Stimulated activated CD4-positive, alpha-beta T cell treated with anti-CD3 and anti-CD28 coated beads, Interleukin-1b, Interleukin-23, amount 100 ng/mL, for 24 hours (primary cell): ENCODE measurements at regions not wholly inside any gene's neighbourhood (a gene's known extent, or its start where the extent isn't known, plus 50 kb on each side); places are given as distances from the start of the nearest gene placed in this dataset.

Experiments used
- DNase-seq, 4 experiments: peaks; one replicate each; pipeline ENCODE4 v3.0.0-alpha.2; 2020; ENCODE audit warnings: low read depth in 4 of 4, low spot score in 1 of 4

GRCh38 chr3:159441279-159441678 is 547.4 kb upstream of the IL12A start:
- no peak for DNase-seq

GRCh38 chr3:159443266-159443665 is 545.4 kb upstream of the IL12A start:
- no peak for DNase-seq

DNA sequence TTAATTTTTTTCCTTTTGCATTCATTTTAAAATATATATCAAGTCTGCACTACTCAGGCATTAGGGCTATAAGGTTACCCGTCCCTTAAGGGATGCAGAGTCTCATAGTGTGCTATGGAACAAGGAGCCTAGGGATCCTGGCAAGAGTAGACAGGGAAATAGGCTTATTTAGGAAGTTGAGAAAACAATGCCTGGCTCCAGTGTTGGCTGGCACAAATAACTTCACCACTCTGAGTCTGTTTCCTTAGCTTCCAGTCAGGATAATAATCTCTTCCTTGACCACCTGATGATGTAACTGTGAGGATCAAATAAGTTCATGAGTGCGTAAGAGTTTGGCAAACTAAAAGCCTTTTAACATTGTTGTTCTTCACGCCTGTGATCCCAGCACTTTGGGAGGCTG is 540.8 kb upstream of the IL12A start:
- DNase-seq = no peak

DNA sequence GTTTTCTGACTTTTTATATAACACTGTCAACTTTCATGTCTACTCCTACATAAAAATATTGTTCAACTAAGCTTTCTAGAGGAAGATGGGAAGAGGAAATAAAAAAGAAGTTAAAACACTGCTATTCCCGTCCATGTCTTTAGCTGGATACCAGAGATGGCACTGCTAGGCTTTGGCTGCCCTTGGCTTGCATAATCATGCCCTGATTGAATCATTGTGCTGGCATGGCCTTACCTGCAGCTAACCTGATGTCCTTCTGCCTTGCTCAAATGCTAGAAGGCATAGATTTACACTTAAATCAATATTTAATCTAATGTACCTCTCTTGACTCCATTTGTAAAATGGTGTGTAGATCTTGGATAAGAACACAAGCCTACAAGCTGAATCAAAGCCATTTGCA is 539.7 kb upstream of the IL12A start:
- no peak for DNase-seq

- no peak for DNase-seq
Observed at GRCh38 chr3:159451067-159451466, 537.6 kb upstream of the IL12A start.

DNA sequence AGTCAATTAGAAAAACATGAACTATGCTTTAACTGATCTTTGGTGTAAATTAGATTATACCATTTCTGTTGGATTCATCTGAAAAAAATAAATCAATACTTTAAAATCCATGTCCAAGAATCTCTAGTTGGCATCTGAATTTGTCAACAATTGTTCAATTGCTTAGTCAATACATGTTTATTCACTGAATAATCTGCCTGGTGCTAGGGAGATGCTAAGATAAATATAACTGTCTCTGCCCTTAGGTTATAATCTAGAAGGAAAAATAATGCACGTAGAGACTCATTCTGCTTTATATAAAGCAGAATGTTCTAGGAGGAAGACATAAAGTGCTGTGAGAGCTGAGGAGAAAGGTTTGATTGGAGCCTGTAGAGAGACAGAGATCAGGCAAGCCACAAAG is 537.2 kb upstream of the IL12A start:
- DNase-seq = no peak

GRCh38 chr3:159453036-159453435 is 535.6 kb upstream of the IL12A start:
- DNase-seq = no peak

- DNase-seq = no peak
Observed at GRCh38 chr3:159453945-159454344, 534.7 kb upstream of the IL12A start.

DNA sequence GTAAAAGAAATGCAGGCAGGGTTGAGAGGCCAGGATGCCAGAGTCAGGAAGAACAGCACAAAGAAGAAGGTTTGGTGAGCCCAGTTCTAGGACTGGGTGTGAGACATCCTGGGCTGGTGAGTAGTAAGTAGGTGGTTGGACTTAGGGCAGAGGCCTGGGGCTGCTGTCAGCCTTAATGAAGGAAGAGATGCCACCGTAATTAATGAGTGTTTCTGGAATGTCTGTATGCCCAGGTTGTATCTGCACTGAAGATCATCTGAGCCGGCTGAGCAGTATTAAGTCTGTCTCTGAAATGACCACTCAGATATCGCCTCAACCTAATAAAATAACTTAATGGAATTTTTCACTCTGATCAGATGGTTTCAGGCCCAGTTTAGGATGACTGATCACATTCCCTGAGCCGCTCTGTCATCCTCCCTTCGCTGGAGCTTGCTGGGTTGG is 532.9 kb upstream of the IL12A start:
- no peak for DNase-seq

GRCh38 chr3:159458010-159458409 is 530.6 kb upstream of the IL12A start:
- no peak for DNase-seq

GRCh38 chr3:159458982-159459381 is 529.7 kb upstream of the IL12A start:
- DNase-seq = no peak

DNA sequence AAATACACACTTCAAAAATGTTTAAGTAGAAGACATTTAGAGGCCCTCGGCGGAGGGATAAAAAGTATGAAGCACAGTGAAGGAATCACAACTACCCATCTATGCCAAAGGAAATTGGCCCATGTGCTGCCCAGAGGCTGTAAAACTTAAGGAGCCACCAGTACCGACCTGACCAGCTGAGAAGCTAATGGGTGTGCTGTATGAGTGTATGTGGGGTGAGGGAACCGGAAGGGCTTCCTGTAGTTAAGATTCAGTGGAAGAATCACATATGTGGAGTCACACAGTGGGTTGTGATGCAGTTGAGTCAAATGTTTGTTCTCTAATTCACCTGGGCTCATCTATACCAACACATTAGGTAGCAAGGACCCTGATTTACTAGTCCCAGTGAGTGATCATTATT is 516.0 kb upstream of the IL12A start:
- no peak for DNase-seq

GRCh38 chr3:159473206-159473605 is 515.4 kb upstream of the IL12A start:
- no peak for DNase-seq

DNA sequence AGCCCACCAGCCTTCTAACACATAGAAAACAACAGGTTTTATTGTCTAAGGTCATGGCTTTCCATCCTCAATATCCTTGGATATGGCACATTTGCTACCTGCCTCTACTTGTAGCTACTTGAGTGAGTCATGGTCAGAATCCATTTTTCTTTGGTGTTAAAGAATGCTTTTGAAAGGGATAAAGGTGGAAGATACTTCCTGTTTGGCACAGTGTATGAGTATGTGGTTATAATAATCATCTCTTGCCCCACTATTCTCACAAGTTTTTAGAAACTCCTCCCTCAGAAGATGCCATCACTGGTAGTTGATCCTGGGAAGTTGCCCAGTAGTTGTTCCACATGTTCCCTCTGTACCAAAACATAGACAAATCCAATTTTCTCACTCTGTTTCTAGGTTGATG is 508.6 kb upstream of the IL12A start:
- no peak for DNase-seq

DNA sequence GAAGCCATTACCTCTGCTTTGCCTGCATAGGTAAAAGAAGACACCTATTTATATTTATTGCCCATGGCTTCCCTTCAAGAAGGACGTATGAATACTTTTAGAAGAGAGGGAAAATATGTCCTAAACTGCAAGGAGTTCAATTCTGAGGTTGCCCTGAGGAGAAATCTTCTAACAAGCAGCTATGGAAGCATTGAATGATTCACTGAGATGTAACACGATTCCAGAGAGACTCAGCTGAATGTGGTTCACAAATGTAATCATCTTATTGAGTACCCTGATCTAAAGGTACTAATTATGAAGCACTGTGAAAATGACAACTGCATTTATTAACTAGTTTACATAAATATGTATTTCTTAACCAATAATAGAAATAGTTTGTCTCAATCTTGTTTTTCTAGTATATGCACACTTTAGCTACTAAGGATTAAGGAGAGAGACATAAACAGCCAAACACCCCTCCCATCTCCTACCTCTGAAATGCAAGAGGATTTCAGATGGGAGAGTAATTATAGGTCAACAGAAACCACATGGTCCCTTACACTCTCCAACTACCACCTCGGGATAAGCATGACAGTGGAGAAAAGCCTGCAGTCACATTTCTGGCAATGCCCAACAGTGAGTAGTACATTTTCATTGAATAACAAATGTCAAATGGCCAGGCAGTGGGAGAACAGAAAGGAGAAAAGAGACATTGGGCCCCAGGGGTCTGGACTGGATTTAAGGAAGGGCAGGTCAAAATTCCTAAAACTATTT is 506.2 kb upstream of the IL12A start:
- DNase-seq = no peak

GRCh38 chr3:159482994-159483367 is 505.7 kb upstream of the IL12A start:
- no peak for DNase-seq

GRCh38 chr3:159486580-159486979 is 502.1 kb upstream of the IL12A start:
- DNase-seq = no peak

DNA sequence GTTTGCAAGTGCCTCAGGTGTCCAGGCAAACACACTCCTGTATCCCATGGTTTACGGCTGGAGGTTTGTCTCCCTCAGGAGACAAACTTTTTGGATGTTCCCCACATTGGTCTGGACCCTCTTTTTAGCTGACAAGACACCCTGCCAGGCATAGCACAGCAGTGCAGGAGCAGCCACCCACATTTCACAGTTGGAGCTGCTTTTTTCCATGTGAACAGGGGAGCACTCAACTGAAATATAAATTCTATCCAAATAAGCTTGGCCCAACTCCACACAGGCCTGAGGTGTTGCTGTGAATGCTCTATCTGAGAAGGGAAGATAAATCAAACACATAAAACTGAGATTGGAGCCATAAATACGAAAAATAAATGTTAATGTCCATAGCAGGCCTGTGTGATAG is 501.3 kb upstream of the IL12A start:
- DNase-seq = no peak

DNA sequence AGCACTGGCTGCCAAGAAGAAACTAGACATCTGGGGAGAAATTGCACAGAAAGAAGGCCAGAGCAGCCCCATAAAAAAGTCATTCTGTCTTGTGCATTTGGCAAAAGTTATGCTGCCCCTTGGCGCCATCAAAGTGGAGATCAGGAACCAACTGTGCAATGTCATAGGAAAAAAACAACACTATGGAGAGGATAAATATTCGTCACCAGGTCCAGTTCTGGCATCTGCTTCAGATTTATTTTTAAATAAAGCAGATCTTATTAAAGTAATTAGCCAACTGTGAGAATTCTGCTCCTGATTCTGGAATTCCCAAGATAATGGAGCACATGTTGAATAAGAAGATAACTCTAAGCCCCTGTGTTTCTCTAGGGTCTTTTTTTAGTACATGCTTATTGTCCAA is 500.0 kb upstream of the IL12A start:
- DNase-seq = no peak

- DNase-seq = no peak
Observed at GRCh38 chr3:159497361-159497760, 491.3 kb upstream of the IL12A start.

GRCh38 chr3:159499031-159499793 is 489.4 kb upstream of the IL12A start:
- no peak for DNase-seq

DNA sequence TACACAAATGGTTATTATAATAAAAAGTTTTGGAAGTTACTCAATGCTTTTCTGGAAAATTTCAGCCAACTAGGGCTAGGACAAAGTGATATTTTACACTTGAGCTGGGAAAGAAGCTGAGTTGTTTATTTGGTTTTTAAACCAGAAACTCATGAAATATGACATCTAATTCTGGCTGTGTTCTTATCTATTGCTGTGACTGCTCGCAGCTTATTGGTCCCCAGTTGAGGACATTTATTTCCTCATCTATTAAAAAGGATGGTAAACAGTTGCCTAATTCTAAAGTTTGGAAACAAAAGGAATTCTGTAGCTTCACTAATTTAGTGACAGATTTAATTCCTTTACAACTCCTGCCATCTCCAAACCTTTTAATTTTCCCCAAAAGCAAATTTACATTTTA is 487.6 kb upstream of the IL12A start:
- DNase-seq = no peak

GRCh38 chr3:159502986-159503385 is 485.6 kb upstream of the IL12A start:
- DNase-seq = no peak
